Fibroblast of skin of left quadriceps (primary cell): ENCODE measurements at regions not wholly inside any gene's neighbourhood (a gene's known extent, or its start where the extent isn't known, plus 50 kb on each side); places are given as distances from the start of the nearest gene placed in this dataset.
A peak's percentile ranks its signal among the peaks of the same experiment; 100 is the strongest.

ENCODE experiments used
- DNase-seq, 2 experiments: peaks; one replicate each; pipeline ENCODE4 v3.0.0-alpha.2; 2013; ENCODE audit warnings: low read depth in 2 of 2

- DNase-seq: no peak
These were observed 188.8 kb downstream of the TSHZ3 start for GRCh38 chr19:31160336-31160926.

GRCh38 chr19:31154021-31154420 is 195.2 kb downstream of the TSHZ3 start:
- no peak for DNase-seq

GRCh38 chr19:31152906-31153305 is 196.3 kb downstream of the TSHZ3 start:
- no peak for DNase-seq

DNA sequence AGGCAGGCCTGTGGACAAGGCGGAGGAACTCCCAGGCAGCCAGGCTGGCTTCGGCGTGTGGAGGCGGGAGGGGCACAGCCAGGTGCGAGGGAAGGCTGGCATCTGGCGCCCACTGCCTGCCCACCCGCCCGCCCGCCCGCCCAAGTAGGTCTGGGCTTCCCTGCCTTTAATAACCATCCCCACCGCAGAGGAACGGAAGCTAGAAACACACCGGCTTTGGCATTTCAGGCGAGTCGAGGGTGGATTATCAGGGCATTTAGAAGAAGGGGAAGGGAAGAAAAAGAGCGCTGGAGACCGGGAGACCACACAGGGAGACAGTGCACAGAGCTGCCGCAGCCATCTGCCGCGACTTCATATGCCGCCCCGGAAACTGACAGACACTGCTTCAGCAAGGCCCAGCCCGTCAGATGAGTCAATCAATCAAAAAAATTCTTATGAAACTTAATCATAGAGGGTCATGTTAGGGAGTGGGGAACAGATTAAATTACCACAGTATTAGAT is 199.7 kb downstream of the TSHZ3 start:
- DNase-seq: no peak

DNA sequence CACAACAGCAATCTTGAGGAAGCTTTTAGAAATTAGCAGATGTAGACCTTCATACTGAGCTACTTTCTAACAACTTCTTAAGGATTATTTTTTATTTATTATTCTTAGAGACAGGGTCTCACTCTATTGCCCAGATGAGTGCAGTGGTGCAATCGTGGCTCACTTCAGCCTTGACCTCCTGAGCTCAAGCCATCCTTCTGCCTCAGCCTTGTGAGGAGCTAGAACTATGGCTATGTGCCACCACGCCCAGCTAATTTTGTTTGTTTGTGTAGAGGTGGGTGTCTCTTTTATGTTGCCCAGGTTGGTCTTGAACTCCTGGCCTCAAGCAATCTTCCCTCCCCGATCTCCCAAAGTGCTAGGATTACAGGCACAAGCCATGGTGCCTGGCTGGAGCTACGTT is 200.6 kb downstream of the TSHZ3 start:
- DNase-seq: no peak

GRCh38 chr19:31147234-31147633 is 202.0 kb downstream of the TSHZ3 start:
- no peak for DNase-seq

DNA sequence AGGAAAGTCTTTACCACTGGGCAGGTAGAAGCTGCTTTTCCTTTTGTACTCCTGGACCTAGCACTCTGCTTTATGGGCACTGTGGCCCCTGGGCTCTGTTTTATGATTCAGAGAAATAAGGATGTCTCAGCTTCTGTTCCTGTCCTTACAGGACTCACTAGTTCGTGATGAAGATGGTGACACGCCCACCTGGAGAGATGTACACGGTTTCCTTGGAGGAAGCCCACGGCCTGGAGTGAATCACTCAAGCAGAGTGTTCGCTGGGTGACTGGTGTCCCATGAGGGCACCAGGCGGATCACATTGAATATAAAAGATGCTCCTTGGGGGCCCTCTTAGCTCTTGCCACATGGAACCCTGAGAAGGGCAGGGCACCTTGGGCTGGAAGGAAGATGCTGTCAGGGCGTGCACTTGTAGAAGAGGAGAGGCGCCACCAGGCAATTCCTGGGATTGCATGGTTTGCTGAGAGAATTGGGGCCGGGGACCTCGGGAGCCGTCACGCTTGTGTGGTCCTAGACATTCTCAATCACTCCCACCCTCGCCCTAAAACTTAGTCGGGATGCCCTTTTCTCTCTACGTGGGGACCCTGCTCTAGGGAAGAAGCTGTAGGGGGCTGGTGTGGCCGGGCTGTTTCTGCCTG is 202.6 kb downstream of the TSHZ3 start:
- no peak for DNase-seq

GRCh38 chr19:31146015-31146414 is 203.2 kb downstream of the TSHZ3 start:
- DNase-seq: no peak

DNA sequence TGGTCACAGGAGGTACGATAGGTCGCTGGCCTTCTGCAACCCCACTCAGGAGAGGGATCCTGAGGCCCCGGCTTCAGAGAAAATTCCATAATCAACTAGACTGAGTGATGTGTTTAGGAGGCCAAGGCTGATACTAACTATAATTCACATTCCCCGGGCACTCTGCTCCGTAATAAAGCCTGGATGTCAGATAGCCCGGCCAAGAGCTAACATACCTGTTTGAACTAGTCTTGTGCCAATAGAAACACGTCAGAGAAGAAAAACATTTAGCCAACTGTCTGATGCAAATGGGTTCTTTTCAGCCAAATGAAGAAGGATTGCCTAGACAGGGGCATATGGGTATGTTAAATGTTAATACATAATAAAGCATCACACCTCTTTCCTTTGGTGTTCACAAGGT is 204.2 kb downstream of the TSHZ3 start:
- no peak for DNase-seq

DNA sequence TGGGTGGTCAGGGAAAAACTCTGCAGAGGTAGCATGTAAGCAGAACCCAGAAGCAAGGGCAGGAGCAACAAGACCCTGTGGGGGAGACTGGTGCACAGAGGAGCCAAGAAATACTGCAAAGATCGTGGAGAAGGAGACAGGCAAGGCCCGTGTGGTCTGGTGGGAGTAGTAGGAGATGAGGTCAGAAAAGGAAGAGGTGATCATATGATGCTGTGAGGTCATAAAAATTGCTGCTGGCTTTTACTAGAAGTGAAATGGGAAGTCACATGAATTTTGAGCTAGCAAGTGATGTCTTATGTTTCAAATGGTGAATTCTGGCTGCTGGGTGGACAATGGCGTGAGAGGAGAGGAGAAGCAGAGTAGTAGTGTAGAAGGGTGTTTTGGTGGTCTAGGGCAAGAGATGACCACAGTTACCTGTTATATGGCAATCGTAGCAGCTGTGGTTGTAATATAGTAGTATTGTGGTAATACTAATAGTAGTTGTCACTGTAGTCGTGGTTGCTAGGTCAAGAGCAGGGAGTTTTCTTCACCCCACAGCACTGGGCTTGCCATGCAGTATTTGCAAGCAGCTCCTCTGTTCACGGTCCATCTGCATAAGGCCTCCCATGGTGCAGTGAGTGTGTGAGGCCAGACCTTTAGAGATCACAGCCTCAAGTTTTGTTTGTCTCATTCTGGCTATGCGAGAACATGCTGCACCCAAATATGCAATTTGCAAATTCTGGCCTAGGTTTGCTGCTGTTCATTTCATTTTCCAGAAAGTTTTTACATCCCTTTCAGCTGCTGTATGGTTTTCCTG is 205.0 kb downstream of the TSHZ3 start:
- no peak for DNase-seq

DNA sequence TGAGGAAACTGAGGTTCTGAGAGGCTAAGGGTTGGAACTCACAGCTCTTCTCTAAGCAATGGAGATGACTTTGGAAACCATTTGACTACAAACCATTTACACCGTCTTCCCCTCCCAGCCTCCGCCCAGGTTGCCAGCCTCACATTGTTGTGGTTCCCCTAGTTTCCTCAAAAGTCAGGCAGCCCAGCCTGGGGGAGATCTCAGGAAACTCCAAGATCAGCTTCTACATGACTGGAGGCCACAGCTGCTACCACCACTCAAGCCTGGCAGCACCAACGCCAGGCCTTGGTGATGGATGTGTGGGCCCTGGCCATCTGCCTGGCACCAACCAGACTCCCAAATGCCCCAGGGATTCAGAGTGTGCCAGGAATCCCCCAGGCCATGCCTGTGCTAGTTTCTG is 207.9 kb downstream of the TSHZ3 start:
- DNase-seq: no peak

GRCh38 chr19:31140717-31141116 is 208.5 kb downstream of the TSHZ3 start:
- DNase-seq: peak; percentile 50

- peak; percentile 71 to 72 for DNase-seq
These were observed 209.2 kb downstream of the TSHZ3 start for GRCh38 chr19:31139871-31140505.

DNA sequence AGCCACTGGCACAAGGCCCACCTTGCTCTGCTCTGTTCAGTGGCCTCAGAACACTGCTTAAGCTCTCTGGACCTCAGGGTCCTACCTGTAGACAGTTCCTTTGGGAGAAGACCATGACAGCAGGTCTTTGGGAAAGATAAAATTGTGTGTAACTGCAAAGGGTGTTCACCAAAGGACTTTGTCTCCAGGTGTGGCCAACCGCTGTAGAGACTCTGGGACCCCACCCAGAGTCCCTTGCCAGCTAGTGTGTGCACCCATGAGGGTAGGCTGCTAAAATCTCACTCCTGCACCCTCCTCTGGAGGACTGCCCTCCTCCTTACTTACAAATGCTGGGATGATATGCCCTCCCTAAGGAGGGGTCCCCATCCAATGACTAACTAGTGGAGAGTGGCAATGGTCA is 211.2 kb downstream of the TSHZ3 start:
- DNase-seq: no peak

DNA sequence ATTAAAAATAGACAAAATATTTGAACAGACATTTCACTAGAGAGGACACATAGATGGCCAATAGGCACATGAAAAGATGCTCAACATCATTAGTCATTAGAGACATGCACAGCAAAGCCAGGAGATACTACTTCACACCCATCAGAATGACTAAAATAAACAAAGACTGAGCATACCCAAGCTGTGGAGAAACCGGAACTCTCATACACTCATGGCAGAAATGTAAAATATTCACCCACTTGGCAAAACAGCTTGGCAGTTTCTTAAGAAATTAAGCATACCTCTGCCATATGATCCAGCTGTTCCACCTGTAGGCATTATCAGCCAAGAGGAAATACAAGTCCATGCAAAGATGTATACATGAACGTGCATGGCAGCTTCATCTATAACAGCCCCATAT is 213.4 kb downstream of the TSHZ3 start:
- DNase-seq: no peak

GRCh38 chr19:31132753-31133110 is 216.5 kb downstream of the TSHZ3 start:
- DNase-seq: no peak

GRCh38 chr19:31128291-31128690 is 220.9 kb downstream of the TSHZ3 start:
- DNase-seq: no peak

DNA sequence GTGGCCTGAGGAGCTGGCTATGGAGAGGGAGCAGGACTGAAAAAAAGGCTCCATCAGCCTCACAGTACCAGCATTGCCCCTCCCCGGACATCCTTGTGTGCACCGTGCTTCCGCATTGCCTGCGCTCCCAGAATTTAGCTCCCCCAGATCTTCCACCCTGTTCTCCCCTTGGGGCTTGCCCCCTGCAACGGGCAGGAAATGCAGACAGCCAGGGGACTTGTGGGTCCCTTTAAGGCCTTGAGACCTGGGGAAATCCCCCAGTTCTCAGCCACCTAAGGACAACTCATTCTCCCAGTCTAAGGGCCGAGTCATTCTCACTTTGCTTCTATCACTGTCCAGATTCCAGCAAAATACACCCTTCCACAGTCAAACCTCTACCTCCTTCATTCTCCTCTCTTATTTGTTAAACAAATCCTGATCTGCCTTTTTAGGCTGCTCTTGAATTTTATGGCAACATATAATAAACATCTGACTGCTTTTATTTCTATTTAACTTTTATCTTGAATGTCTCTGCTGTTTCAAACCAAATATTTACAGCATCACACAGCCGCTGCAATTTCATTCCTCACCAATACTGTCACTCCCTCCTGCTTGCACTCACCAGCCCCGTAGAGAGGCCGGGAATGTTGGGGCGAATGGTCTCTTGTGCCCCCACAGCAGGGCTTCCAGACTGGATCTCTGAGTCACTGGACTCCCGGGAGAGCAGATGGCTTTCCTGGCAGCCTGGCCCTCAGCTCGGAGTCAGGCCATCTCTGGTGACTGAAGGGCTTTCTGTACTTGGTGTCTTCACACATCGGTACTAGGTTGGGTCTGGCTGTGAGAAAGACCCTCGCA is 221.9 kb downstream of the TSHZ3 start:
- DNase-seq: peak; percentile 89 to 90

- DNase-seq: no peak
These were observed 223.0 kb downstream of the TSHZ3 start for GRCh38 chr19:31126236-31126635.

DNA sequence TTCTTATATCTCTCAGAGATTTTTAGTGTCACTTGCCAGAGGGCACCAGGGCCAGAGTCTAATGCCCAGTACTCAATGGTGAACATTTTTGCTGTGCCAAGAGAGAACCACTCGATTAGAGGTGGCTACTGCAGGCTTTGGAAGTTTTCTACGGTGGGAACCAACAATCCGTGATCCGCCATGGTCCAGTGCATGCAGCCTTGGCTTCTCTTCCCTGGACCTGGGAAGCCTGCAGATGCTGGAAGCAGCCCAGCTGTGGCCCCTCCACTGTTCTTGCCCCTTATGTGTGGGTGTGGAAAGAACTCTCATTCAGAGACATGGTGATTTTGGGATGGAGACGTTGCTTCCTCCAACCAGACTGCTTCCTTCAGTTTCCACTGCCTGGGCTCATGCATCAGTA is 224.2 kb downstream of the TSHZ3 start:
- DNase-seq: no peak

GRCh38 chr19:31121501-31121900 is 227.7 kb downstream of the TSHZ3 start:
- DNase-seq: no peak

DNA sequence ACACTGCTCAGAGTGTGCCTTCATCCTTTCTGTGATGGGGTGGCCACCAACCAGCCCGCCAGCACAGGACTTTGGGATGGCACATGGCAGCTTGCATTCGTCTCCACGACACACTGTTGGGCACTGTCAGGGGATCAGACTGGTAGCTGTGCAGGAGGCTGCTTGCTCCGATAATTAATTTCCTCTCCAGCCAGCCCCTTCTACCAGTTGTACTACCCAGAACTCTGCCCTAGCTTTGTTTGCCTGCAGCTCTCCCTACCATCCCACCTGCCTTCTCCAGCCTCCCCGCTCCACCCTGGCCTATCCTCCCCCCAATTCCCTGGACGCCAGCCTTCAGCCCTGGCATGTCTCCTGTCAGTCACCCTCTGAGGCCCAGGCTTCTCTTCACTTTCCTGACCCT is 228.3 kb downstream of the TSHZ3 start:
- no peak for DNase-seq
